ENCODE measurements at regions not wholly inside any gene's neighbourhood (a gene's known extent, or its start where the extent isn't known, plus 50 kb on each side); places are given as distances from the start of the nearest gene placed in this dataset.
A peak's percentile ranks its signal among the peaks of the same experiment; 100 is the strongest.

- no peaks in the 10 kb centered on the region for H3K36me3 Mint-ChIP-seq (ENCODE audit: unreplicated experiment)
- H3K4me3 Mint-ChIP-seq (ENCODE audit: unreplicated experiment) = no peak overlapping the region
- no peaks in the 10 kb centered on the region for H3K27me3 Mint-ChIP-seq (ENCODE audit: unreplicated experiment)
- H3K4me1 Mint-ChIP-seq (ENCODE audit: unreplicated experiment) = no peaks in the 10 kb centered on the region
- no peak for TF ChIP-seq CTCF (IDR thresholded peaks at IDR 0.05)
- DNase-seq (ENCODE audit: extremely low spot score, unreplicated experiment) = peak; percentile 49
- peaks cover 17% of the 10 kb centered on the region for H3K9me3 Mint-ChIP-seq (ENCODE audit: unreplicated experiment)
- no peak overlapping the region for H3K27ac Mint-ChIP-seq (ENCODE audit: unreplicated experiment)
Measured at GRCh38 chr5:2929779-2930178, 178.3 kb upstream of the IRX2 start.

GRCh38 chr5:2921651-2922050 lies 170.2 kb upstream of the IRX2 start:
- no peak for TF ChIP-seq CTCF (IDR thresholded peaks at IDR 0.05)
- Mint-ChIP-seq H3K27ac (ENCODE audit: unreplicated experiment) (no peak overlapping the region), H3K27me3 (ENCODE audit: unreplicated experiment) (no peaks in the 10 kb centered on the region), H3K4me1 (ENCODE audit: unreplicated experiment) (no peaks in the 10 kb centered on the region), H3K9me3 (ENCODE audit: unreplicated experiment) (peaks cover 38% of the 10 kb centered on the region), H3K4me3 (ENCODE audit: unreplicated experiment) (no peak overlapping the region), H3K36me3 (ENCODE audit: unreplicated experiment) (no peaks in the 10 kb centered on the region)
- peak; percentile 82 for DNase-seq (ENCODE audit: extremely low spot score, unreplicated experiment)

GRCh38 chr5:2921176-2921575 lies 169.7 kb upstream of the IRX2 start:
- Mint-ChIP-seq H3K4me1 (ENCODE audit: unreplicated experiment) (no peaks in the 10 kb centered on the region), H3K27ac (ENCODE audit: unreplicated experiment) (no peak overlapping the region), H3K27me3 (ENCODE audit: unreplicated experiment) (no peaks in the 10 kb centered on the region), H3K36me3 (ENCODE audit: unreplicated experiment) (no peaks in the 10 kb centered on the region), H3K4me3 (ENCODE audit: unreplicated experiment) (no peak overlapping the region), H3K9me3 (ENCODE audit: unreplicated experiment) (peaks cover 39% of the 10 kb centered on the region)
- DNase-seq (ENCODE audit: extremely low spot score, unreplicated experiment) = peak; percentile 81
- TF ChIP-seq CTCF (IDR thresholded peaks at IDR 0.05) = no peak

- no peaks in the 10 kb centered on the region for H3K4me1 Mint-ChIP-seq (ENCODE audit: unreplicated experiment)
- peaks cover 40% of the 10 kb centered on the region for H3K9me3 Mint-ChIP-seq (ENCODE audit: unreplicated experiment)
- no peak overlapping the region for H3K4me3 Mint-ChIP-seq (ENCODE audit: unreplicated experiment)
- peak; percentile 63 for DNase-seq (ENCODE audit: extremely low spot score, unreplicated experiment)
- H3K27ac Mint-ChIP-seq (ENCODE audit: unreplicated experiment) = no peak overlapping the region
- H3K36me3 Mint-ChIP-seq (ENCODE audit: unreplicated experiment) = no peaks in the 10 kb centered on the region
- TF ChIP-seq CTCF (IDR thresholded peaks at IDR 0.05) = no peak
- H3K27me3 Mint-ChIP-seq (ENCODE audit: unreplicated experiment) = no peaks in the 10 kb centered on the region
Measured at GRCh38 chr5:2920312-2920711, 168.8 kb upstream of the IRX2 start.

GRCh38 chr5:2919310-2920018 lies 168.0 kb upstream of the IRX2 start:
- Mint-ChIP-seq H3K4me3 (ENCODE audit: unreplicated experiment) (no peak overlapping the region), H3K4me1 (ENCODE audit: unreplicated experiment) (no peaks in the 10 kb centered on the region), H3K27me3 (ENCODE audit: unreplicated experiment) (no peaks in the 10 kb centered on the region), H3K36me3 (ENCODE audit: unreplicated experiment) (no peaks in the 10 kb centered on the region), H3K27ac (ENCODE audit: unreplicated experiment) (no peak overlapping the region), H3K9me3 (ENCODE audit: unreplicated experiment) (peaks cover 45% of the 10 kb centered on the region)
- peak; percentile 79 for DNase-seq (ENCODE audit: extremely low spot score, unreplicated experiment)
- no peak for TF ChIP-seq CTCF (IDR thresholded peaks at IDR 0.05)
